GM21447 (cell line): ENCODE measurements at regions not wholly inside any gene's neighbourhood (a gene's known extent, or its start where the extent isn't known, plus 50 kb on each side); places are given as distances from the start of the nearest gene placed in this dataset.
"Not testable (repeated sequence)": the region's sequence is repeated elsewhere in the genome, so short reads cannot be mapped to it uniquely, and the experiment has no call there.

Experiments
- ATAC-seq: cut with Tn5 transposase; IDR thresholded peaks from one replicate; pipeline ENCODE4 v1.9.1; 2021; ENCODE audit not compliant: unreplicated experiment

GRCh38 chr6:25175681-25176080 lies 103.5 kb upstream of the CARMIL1 start:
- no peak for ATAC-seq

GRCh38 chr6:25176466-25176865 lies 102.7 kb upstream of the CARMIL1 start:
- ATAC-seq, result no peak

- ATAC-seq, result no peak
Measured at GRCh38 chr6:25177500-25178028, 101.6 kb upstream of the CARMIL1 start.

DNA sequence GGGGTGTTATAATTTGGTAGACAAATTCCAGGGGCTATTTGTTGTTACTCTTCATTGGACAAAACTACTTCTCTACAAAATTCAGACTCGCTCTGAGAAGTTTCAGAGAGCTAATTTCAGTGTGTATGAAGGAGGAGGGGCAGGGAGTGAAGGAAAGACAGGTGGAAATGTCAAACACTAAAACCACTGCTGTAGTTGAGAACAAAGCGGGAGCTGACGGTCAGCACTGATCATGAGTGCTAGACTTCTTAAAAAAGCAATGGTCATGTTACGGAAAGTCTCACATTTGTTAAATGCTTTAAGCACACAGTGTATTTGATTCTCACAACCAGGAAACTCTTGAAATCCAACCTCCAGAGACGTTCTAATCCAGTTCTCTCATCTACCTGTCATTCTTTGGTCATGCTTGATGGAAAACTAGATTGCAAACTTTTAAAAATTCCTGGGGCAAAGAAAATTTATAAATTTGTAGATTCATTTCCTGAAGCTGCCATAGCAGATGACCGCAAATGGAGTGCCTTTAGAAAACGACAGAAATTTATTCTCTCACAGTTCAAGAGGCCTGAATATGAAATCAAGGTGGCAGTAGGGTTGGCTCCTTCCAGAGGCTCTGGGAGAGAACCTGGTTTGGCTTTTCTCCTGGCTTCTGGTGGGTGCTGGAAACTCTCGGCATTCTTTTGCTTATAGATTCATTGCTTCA lies 100.7 kb upstream of the CARMIL1 start:
- ATAC-seq, result no peak

GRCh38 chr6:25179051-25179778 lies 100.0 kb upstream of the CARMIL1 start:
- no peak for ATAC-seq

DNA sequence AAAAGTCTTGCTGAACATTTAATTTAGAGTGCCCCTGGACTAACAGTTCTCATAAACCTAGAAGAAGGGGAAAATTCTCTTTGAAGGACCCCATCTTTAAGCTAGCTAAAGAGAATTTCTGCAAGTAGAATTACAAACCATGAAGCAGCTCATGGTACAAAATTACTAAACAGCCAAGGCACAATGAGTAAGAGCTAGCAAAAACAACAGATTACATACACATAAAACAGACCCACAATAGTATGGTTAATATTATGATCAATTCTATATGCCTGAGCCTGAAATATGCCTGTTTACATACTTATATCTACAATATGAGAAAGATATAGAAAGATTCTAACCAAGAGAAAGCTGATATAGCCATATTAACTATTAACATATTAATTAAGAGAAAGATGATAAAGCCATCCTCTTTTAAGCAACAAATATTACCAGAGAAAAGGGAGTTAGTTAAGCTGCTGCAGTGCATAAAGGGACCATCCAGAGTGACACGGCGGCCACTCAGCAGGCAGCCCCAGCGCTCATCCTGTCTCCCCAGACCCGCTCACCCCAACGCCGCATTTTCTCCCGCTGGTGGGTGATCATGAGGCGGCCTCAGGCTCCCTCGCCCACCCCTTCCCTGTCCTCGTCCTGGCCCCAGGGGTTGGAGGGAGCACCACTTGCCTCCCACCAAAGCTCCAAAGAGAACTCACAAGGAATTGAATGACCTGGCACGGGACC lies 98.4 kb upstream of the CARMIL1 start:
- no peak for ATAC-seq

- no peak for ATAC-seq
Measured at GRCh38 chr6:25181350-25181724, 97.8 kb upstream of the CARMIL1 start.

DNA sequence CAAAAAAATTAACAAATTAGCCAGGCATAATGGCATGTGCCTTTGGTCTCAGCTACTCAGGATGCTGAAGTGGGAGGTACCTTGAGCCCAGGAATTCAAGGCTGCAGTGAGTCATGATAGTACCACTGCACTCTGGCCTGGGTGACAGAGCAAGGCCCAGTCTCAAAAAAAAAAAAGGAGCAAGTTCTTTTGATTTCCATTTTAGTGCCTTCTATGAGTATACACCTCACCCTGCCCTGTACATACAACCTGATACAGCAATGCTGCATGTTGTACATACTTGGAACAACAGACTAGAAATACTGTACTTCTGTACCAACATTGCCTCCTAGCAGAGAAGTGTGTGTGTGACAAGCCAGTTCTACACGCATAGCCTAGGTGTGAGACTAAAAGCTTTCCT lies 97.3 kb upstream of the CARMIL1 start:
- no peak for ATAC-seq

- no peak for ATAC-seq
Measured at GRCh38 chr6:25186919-25187318, 92.3 kb upstream of the CARMIL1 start.

DNA sequence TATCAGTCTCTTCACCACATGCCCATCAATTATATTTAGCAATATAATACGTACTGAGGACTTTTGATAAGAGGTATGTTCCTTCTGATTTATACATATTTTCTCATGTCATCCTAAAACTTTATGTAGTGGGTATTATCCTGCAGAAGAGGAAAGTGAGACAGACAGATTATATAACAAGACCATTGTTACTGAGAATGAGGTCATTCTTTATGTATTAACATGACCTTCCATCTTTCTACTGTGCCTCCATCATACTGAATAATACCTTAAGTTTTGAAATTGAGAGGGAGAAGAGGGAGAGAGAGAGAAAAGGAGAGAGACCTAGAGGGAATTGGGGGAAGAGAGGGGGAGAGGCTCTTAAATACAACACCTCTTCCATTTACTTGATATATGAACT lies 90.9 kb upstream of the CARMIL1 start:
- no peak for ATAC-seq

DNA sequence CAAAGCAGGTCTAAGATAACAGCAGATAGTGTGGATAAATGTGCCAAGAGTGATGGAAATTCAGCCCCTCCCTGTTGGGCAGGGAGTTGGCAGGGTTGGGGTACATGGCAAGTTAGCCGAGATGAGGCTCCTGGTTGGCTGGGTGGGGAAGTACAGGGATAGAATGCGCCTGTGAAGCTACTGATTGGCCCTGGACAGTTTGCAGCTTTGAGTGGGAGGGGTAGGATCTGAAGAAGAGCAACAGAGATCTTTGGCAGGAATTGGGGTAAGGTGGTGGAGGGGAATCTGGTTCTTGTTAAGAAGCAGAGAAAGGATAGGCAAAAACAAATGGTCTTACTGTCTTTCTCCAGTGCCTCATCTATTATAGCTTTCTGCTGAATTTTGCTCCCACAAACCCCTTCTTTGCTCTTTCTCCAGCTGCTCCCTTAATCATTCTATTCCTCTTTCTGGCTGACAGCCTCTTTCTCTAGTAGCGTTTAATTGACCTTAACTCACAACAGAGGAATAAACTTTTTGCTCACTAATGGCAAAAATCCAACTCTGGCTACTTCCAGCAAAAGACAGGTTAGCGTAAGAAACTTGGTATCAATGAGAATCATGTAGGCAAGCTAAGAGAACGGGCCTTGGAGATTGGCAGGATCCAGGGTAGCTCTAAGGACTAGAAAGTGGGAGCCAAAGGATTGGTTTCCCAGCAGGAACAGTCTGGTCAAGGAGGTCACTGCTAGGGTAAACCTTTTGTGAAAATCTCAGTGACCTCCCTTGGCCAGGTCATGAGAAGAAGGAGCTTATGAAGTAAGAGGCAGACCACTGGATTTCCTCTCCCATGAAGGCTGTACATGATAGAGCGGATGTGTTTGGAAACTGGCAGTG lies 86.3 kb upstream of the CARMIL1 start:
- ATAC-seq, result no peak

- ATAC-seq, result no peak
Measured at GRCh38 chr6:25193460-25194171, 85.6 kb upstream of the CARMIL1 start.

DNA sequence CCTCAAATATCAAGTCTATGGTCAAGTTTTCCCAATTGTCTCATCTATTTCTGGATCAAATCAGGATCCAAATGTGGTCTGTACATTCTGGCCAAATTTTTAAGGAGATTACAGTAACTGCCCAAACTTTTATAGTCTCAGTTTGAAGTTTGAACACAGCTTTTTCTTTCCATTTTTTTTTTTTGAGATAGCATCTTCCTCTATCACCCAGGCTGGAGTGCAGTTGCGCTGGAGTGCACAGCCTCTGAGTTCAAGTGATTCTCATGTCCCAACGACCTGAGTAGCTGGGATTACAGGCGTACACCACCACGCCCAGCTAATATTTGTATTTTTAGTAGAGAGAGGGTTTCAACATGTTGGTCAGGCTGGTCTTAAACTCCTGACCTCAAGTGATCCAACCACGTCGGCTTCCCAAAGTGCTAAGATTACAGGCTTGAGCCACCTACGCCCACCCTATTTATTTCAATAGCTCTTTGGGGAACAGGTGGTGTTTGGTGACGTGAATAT lies 84.9 kb upstream of the CARMIL1 start:
- ATAC-seq, result no peak

DNA sequence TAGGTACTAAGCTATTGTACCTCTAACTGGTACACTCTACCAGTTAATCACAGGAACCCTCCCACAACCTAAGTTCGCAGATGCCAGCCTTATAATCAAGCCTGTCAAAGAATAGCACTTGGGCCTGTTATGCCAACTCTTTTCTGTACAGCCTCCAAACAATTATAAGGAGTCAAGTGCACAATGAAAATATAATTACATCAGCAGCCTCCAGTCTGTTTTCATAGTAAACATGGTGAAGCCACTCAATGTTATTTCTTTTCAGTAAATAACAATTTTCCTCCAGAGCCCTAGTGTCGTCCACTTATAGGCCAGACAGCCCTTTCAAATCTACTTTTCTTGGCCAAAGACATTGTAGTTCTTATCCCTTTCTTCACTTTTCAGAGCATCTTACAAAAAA lies 82.7 kb upstream of the CARMIL1 start:
- ATAC-seq, result no peak

GRCh38 chr6:25197111-25197510 lies 82.1 kb upstream of the CARMIL1 start:
- ATAC-seq, result no peak

GRCh38 chr6:25199544-25199943 lies 79.6 kb upstream of the CARMIL1 start:
- no peak for ATAC-seq

- ATAC-seq, result no peak
Measured at GRCh38 chr6:25202504-25202903, 76.7 kb upstream of the CARMIL1 start.

DNA sequence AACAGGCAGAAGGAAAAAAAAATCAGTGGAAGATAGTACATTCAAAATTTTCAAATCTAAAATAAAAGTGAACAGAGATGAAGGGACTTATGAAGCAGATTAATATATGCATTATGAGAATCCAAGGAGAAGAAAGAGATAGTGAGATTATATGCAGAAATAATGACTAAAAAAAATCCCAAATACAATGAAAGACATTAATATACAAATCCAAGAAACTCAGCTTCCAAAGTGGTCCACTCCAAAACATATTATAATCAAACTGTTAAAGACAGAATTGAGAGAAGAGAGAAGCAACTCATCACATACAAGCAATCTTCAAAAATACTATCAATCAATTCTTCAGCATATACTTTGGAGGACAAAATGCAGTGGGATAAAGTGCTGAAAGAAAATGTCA lies 73.5 kb upstream of the CARMIL1 start:
- no peak for ATAC-seq

DNA sequence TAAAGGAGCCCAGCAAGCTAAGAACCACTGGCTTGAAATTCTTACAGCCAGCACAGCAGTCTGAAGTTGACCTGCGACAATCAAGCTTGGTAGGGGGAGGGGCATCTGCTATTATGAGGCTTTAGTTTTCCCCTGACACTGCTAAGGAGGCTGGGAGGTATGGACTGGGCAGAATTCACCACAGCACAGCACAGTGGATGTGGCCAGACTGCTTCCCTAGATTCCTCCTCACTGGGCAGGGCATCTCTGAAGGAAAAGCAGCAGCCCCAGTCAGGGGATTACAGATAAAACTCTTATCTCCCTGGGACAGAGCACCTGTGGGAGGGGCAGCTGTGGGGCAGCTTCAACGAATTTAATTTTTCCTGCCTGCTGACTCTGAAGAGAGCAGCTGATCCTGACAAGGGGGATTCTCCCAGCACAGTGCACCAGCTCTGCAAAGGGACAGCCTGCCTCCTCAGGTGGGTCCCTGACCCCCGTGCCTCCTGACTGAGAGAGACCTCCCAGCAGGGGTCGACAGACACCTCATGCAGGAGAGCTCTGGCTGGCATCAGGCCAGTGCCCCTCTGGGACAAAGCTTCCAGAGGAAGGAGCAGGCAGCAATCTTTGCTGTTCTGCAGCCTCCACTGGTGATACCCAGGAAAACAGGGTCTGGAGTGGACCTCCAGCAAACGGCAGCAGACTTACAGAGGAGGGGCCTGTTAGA lies 71.6 kb upstream of the CARMIL1 start:
- not testable (repeated sequence) for ATAC-seq
